Ammon's horn (tissue), 1 donor: ENCODE measurements at regions not wholly inside any gene's neighbourhood (a gene's known extent, or its start where the extent isn't known, plus 50 kb on each side); places are given as distances from the start of the nearest gene placed in this dataset.

ENCODE experiments used
- DNase-seq: peaks from one replicate; pipeline ENCODE4 v3.0.0-alpha.2; 2016; ENCODE audit warnings: low spot score

GRCh38 chr11:110984147-110984546 lies 261.4 kb upstream of the POU2AF2 start:
- no peak for DNase-seq

GRCh38 chr11:110982214-110982613 lies 263.3 kb upstream of the POU2AF2 start:
- DNase-seq: no peak

- DNase-seq: no peak
Measured at GRCh38 chr11:110979696-110980095, 265.8 kb upstream of the POU2AF2 start.

- DNase-seq: no peak
Measured at GRCh38 chr11:110977661-110978060, 265.4 kb upstream of the ARHGAP20 start.

GRCh38 chr11:110974731-110975130 lies 262.5 kb upstream of the ARHGAP20 start:
- no peak for DNase-seq

- DNase-seq: no peak
Measured at GRCh38 chr11:110973401-110973980, 261.3 kb upstream of the ARHGAP20 start.

- no peak for DNase-seq
Measured at GRCh38 chr11:110972640-110973039, 260.4 kb upstream of the ARHGAP20 start.

- no peak for DNase-seq
Measured at GRCh38 chr11:110972106-110972505, 259.9 kb upstream of the ARHGAP20 start.

- DNase-seq: no peak
Measured at GRCh38 chr11:110971140-110971539, 258.9 kb upstream of the ARHGAP20 start.

GRCh38 chr11:110968348-110969062 lies 256.3 kb upstream of the ARHGAP20 start:
- no peak for DNase-seq

GRCh38 chr11:110966131-110966530 lies 253.9 kb upstream of the ARHGAP20 start:
- DNase-seq: no peak

GRCh38 chr11:110962921-110963320 lies 250.7 kb upstream of the ARHGAP20 start:
- no peak for DNase-seq

- no peak for DNase-seq
Measured at GRCh38 chr11:110960167-110960566, 247.9 kb upstream of the ARHGAP20 start.

- DNase-seq: no peak
Measured at GRCh38 chr11:110958216-110958615, 246.0 kb upstream of the ARHGAP20 start.

GRCh38 chr11:110955776-110956175 lies 243.5 kb upstream of the ARHGAP20 start:
- DNase-seq: no peak

- DNase-seq: no peak
Measured at GRCh38 chr11:110951950-110952503, 239.8 kb upstream of the ARHGAP20 start.

GRCh38 chr11:110951037-110951949 lies 239.1 kb upstream of the ARHGAP20 start:
- DNase-seq: no peak

- no peak for DNase-seq
Measured at GRCh38 chr11:110948112-110948511, 235.9 kb upstream of the ARHGAP20 start.

GRCh38 chr11:110947096-110947495 lies 234.9 kb upstream of the ARHGAP20 start:
- DNase-seq: no peak

GRCh38 chr11:110939471-110939870 lies 227.2 kb upstream of the ARHGAP20 start:
- no peak for DNase-seq

GRCh38 chr11:110935018-110935640 lies 222.9 kb upstream of the ARHGAP20 start:
- no peak for DNase-seq

GRCh38 chr11:110929129-110929528 lies 216.9 kb upstream of the ARHGAP20 start:
- DNase-seq: no peak
